ENCODE measurements at regions not wholly inside any gene's neighbourhood (a gene's known extent, or its start where the extent isn't known, plus 50 kb on each side); places are given as distances from the start of the nearest gene placed in this dataset.

GRCh38 chr11:43546561-43547429, 133.7 kb upstream of the HSD17B12 start:
- TF ChIP-seq PATZ1 (CRISPR knock-in tag; IDR thresholded peaks at IDR 0.05; ENCODE audit: borderline replicate concordance) (no peak), RARB (CRISPR knock-in tag; IDR thresholded peaks at IDR 0.05) (no peak), ARNTL (CRISPR knock-in tag; IDR thresholded peaks at IDR 0.05; ENCODE audit: borderline replicate concordance, low read depth) (no peak), CREB5 (CRISPR knock-in tag; IDR thresholded peaks at IDR 0.05; ENCODE audit: low read depth) (no peak), ZNF8 (CRISPR knock-in tag; IDR thresholded peaks at IDR 0.05) (no peak), ZFP3 (CRISPR knock-in tag; IDR thresholded peaks at IDR 0.05) (no peak), BACH2 (CRISPR knock-in tag; IDR thresholded peaks at IDR 0.05; ENCODE audit: borderline replicate concordance) (no peak), TSHZ2 (CRISPR knock-in tag; IDR thresholded peaks at IDR 0.05) (no peak), TOX (CRISPR knock-in tag; IDR thresholded peaks at IDR 0.05; ENCODE audit: borderline replicate concordance) (no peak)

Measured in SK-N-SH treated with all-trans-retinoic acid at 6 μM for 48 hours (cell line).